ENCODE measurements at regions not wholly inside any gene's neighbourhood (a gene's known extent, or its start where the extent isn't known, plus 50 kb on each side); places are given as distances from the start of the nearest gene placed in this dataset.

GRCh38 chr10:4004990-4005389, 220.0 kb upstream of the KLF6 start:
- CTCF ChIA-PET: no interaction called here
- no peak for DNase-seq (ENCODE audit: extremely low spot score)
- no peak for TF ChIP-seq CTCF (IDR thresholded peaks at IDR 0.05; ENCODE audit: control extremely low read depth, extremely low read depth, low read depth, missing control alignments)
- POLR2A ChIA-PET: no interaction called here

GRCh38 chr10:4004144-4004543, 219.1 kb upstream of the KLF6 start:
- ChIA-PET CTCF (no interaction called here), POLR2A (no interaction called here)
- DNase-seq (ENCODE audit: extremely low spot score): no peak
- no peak for TF ChIP-seq CTCF (IDR thresholded peaks at IDR 0.05; ENCODE audit: control extremely low read depth, extremely low read depth, low read depth, missing control alignments)

GRCh38 chr10:4003348-4003973, 218.5 kb upstream of the KLF6 start:
- CTCF ChIA-PET: no interaction called here

GRCh38 chr10:4001811-4002210, 216.8 kb upstream of the KLF6 start:
- DNase-seq (ENCODE audit: extremely low spot score): no peak
- CTCF ChIA-PET: no interaction called here
- TF ChIP-seq CTCF (IDR thresholded peaks at IDR 0.05; ENCODE audit: control extremely low read depth, extremely low read depth, low read depth, missing control alignments): no peak
- POLR2A ChIA-PET: no interaction called here

More at GRCh38 chr10:4003348-4003973, 218.5 kb upstream of the KLF6 start:
- no peak for DNase-seq (ENCODE audit: extremely low spot score)
- POLR2A ChIA-PET: no interaction called here
- TF ChIP-seq CTCF (IDR thresholded peaks at IDR 0.05; ENCODE audit: control extremely low read depth, extremely low read depth, low read depth, missing control alignments): no peak

GRCh38 chr10:3999642-4000041, 214.6 kb upstream of the KLF6 start:
- CTCF ChIA-PET: no interaction called here
- no peak for DNase-seq (ENCODE audit: extremely low spot score)
- POLR2A ChIA-PET: no interaction called here
- TF ChIP-seq CTCF (IDR thresholded peaks at IDR 0.05; ENCODE audit: control extremely low read depth, extremely low read depth, low read depth, missing control alignments): no peak

- ChIA-PET CTCF (interaction anchor here (1.9 to 2.0 kb wide), 2 partner anchors 10 to 17 kb away, joined by 4 to 5 read pairs; no protein-coding TSS in a partner anchor), POLR2A (no interaction called here)
- no peak for TF ChIP-seq CTCF (IDR thresholded peaks at IDR 0.05; ENCODE audit: control extremely low read depth, extremely low read depth, low read depth, missing control alignments)
- no peak for DNase-seq (ENCODE audit: extremely low spot score)
Observed at GRCh38 chr10:3996697-3997096, 211.7 kb upstream of the KLF6 start.

Data from GM10248 (cell line).